Hepatocyte (in vitro differentiated cells): ENCODE measurements at regions not wholly inside any gene's neighbourhood (a gene's known extent, or its start where the extent isn't known, plus 50 kb on each side); places are given as distances from the start of the nearest gene placed in this dataset.

ENCODE experiments used
- DNase-seq: peaks from one replicate; pipeline ENCODE4 v3.0.0-alpha.2; 2016; ENCODE audit warnings: low spot score
- H2AFZ ChIP-seq: fragments of 200-600 bp; sonication (generic); 2 replicates; pipeline ENCODE4 v1.6.0; 2016; ENCODE audit warnings: antibody characterized with exemption, mild to moderate bottlenecking
- H3K27ac ChIP-seq: fragments of 200-600 bp; sonication (generic); 2 replicates; pipeline ENCODE4 v1.5.1; 2016; ENCODE audit warnings: mild to moderate bottlenecking
- H3K27me3 ChIP-seq: fragments of 200-600 bp; sonication (generic); 2 replicates; pipeline ENCODE4 v1.6.1; 2016
- H3K36me3 ChIP-seq: fragments of 200-600 bp; sonication (generic); replicated peaks from 2 replicates; pipeline ENCODE4 v1.5.1; 2016; ENCODE audit warnings: low read depth; ENCODE audit not compliant: insufficient read depth
- H3K4me1 ChIP-seq: fragments of 200-600 bp; sonication (generic); 2 replicates; pipeline ENCODE4 v1.5.1; 2016; ENCODE audit warnings: mild to moderate bottlenecking, moderate library complexity; ENCODE audit not compliant: insufficient read depth
- H3K4me2 ChIP-seq: fragments of 200-600 bp; sonication (generic); 2 replicates; pipeline ENCODE4 v1.6.0; 2016
- H3K4me3 ChIP-seq: fragments of 200-600 bp; sonication (generic); 2 replicates; pipeline ENCODE4 v1.5.1; 2016; ENCODE audit warnings: mild to moderate bottlenecking
- H3K79me2 ChIP-seq: fragments of 200-600 bp; sonication (generic); 2 replicates; pipeline ENCODE4 v1.6.0; 2017; ENCODE audit warnings: mild to moderate bottlenecking
- H3K9me2 ChIP-seq: fragments of 200-600 bp; sonication (generic); replicated peaks from 2 replicates; pipeline ENCODE4 v1.6.0; 2017; ENCODE audit warnings: mild to moderate bottlenecking; ENCODE audit not compliant: insufficient read depth
- H3K9me3 ChIP-seq: fragments of 200-600 bp; sonication (generic); 2 replicates; pipeline ENCODE4 v1.5.1; 2016; ENCODE audit warnings: low read depth, mild to moderate bottlenecking
- H4K20me1 ChIP-seq: fragments of 200-600 bp; sonication (generic); 2 replicates; pipeline ENCODE4 v1.6.0; 2016; ENCODE audit warnings: mild to moderate bottlenecking; ENCODE audit not compliant: insufficient read depth, poor library complexity, severe bottlenecking
- EZH2 ChIP-seq: fragments of 200-600 bp; sonication (generic); IDR thresholded peaks from 2 replicates; pipeline ENCODE4 v1.6.1; 2016; ENCODE audit warnings: antibody characterized with exemption, mild to moderate bottlenecking, borderline replicate concordance
- EZH2phosphoT487 ChIP-seq: fragments of 200-600 bp; sonication (generic); IDR thresholded peaks from one replicate; pipeline ENCODE4 v1.6.1; 2018; ENCODE audit warnings: antibody characterized with exemption, mild to moderate bottlenecking, low read depth, moderate library complexity; ENCODE audit not compliant: unreplicated experiment, severe bottlenecking
- WGBS: methylation state at CpG from one replicate; pipeline ENCODE4 v1.1.6; 2016; ENCODE audit warnings: low lambda C conversion rate; ENCODE audit errors: missing lambda C conversion rate; 5-methylcytosine and 5-hydroxymethylcytosine counted together
- TF ChIP-seq, protein P1 (sequence below): fragments of 200-600 bp; sonication (generic); IDR thresholded peaks from 2 replicates; pipeline ENCODE4 v1.5.1; 2016; ENCODE audit warnings: antibody characterized with exemption, mild to moderate bottlenecking; ENCODE audit not compliant: poor library complexity

DNA sequence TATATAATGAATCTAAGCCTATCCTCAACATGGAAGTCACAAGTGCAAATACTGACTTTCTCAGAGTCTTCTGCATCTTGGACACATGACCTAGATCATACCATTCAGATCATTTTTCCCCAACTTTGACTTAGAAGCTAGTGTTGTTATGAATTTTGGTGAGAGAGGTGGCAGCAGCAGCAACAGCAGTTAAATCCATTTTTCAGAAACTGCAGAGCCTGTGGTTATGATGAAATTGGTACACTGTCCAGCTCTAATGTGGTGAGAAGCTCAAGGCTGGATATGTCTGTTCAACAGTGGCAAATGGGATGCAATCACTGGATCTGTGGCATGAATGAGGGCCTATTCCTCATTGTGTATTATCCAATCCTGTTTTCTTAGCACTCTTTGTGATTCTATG is 290.1 kb upstream of the SATB1 start:
- Histone ChIP-seq H3K36me3 (no peaks in the 10 kb centered on the region), H3K4me3 (no peak overlapping the region), H3K79me2 (no peaks in the 10 kb centered on the region), H2AFZ (no peak overlapping the region), H3K4me2 (no peak overlapping the region), H4K20me1 (no peaks in the 10 kb centered on the region), H3K9me3 (no peaks in the 10 kb centered on the region), H3K4me1 (no peaks in the 10 kb centered on the region), H3K27me3 (no peaks in the 10 kb centered on the region), H3K9me2 (no peaks in the 10 kb centered on the region), H3K27ac (no peak overlapping the region)
- TF ChIP-seq EZH2phosphoT487 = no peak
- no peak for TF ChIP-seq EZH2
- TF ChIP-seq, protein P1, sequence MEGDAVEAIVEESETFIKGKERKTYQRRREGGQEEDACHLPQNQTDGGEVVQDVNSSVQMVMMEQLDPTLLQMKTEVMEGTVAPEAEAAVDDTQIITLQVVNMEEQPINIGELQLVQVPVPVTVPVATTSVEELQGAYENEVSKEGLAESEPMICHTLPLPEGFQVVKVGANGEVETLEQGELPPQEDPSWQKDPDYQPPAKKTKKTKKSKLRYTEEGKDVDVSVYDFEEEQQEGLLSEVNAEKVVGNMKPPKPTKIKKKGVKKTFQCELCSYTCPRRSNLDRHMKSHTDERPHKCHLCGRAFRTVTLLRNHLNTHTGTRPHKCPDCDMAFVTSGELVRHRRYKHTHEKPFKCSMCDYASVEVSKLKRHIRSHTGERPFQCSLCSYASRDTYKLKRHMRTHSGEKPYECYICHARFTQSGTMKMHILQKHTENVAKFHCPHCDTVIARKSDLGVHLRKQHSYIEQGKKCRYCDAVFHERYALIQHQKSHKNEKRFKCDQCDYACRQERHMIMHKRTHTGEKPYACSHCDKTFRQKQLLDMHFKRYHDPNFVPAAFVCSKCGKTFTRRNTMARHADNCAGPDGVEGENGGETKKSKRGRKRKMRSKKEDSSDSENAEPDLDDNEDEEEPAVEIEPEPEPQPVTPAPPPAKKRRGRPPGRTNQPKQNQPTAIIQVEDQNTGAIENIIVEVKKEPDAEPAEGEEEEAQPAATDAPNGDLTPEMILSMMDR = no peak
- DNase-seq = no peak

GRCh38 chr3:18713577-18713951 is 288.4 kb upstream of the SATB1 start:
- Histone ChIP-seq H3K4me1 (no peaks in the 10 kb centered on the region), H2AFZ (no peak overlapping the region), H3K4me3 (no peak overlapping the region), H3K27me3 (no peaks in the 10 kb centered on the region), H3K9me2 (no peaks in the 10 kb centered on the region), H3K79me2 (no peaks in the 10 kb centered on the region), H3K9me3 (no peaks in the 10 kb centered on the region), H3K4me2 (no peak overlapping the region), H3K27ac (no peak overlapping the region), H4K20me1 (no peaks in the 10 kb centered on the region), H3K36me3 (no peaks in the 10 kb centered on the region)
- 94% methylated on average over 2 of the region's 2 CpGs for WGBS
- no peak for DNase-seq
- TF ChIP-seq EZH2phosphoT487 = no peak
- TF ChIP-seq, protein P1 = no peak
- TF ChIP-seq EZH2 = no peak

GRCh38 chr3:18712713-18713576 is 287.8 kb upstream of the SATB1 start:
- no peak for DNase-seq
- H3K4me2 ChIP-seq = no peak overlapping the region
- no peak for TF ChIP-seq EZH2phosphoT487
- no peak for TF ChIP-seq EZH2
- TF ChIP-seq, protein P1 = no peak
- no peaks in the 10 kb centered on the region for H3K9me2 ChIP-seq
- H3K9me3 ChIP-seq = no peaks in the 10 kb centered on the region
- no peaks in the 10 kb centered on the region for H3K27me3 ChIP-seq
- no peak overlapping the region for H2AFZ ChIP-seq
- WGBS = 90% methylated on average over 6 of the region's 6 CpGs
- no peaks in the 10 kb centered on the region for H3K36me3 ChIP-seq
- H4K20me1 ChIP-seq = no peaks in the 10 kb centered on the region
- H3K27ac ChIP-seq = no peak overlapping the region
- no peaks in the 10 kb centered on the region for H3K4me1 ChIP-seq
- H3K4me3 ChIP-seq = no peak overlapping the region
- no peaks in the 10 kb centered on the region for H3K79me2 ChIP-seq

DNA sequence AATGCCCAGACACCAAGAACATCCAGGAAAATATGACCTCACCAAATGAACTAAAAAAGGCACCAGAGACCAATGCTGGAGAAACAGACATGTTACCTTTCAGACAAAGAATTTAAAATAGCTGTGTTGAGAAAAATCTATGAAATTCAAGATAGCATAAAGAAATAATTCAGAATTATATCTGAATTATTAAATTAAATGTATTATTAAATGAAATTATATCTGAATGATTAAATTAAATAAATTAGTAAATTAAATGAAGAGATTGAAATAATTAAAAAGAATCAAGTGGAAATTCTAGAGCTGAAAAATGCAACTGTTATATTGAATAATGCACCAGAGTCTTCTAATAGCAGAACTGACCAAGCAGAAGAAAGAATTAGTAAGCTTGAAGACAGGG is 279.2 kb upstream of the SATB1 start:
- H3K4me1 ChIP-seq = no peaks in the 10 kb centered on the region
- no peak for DNase-seq
- H3K27ac ChIP-seq = no peak overlapping the region
- H3K79me2 ChIP-seq = no peaks in the 10 kb centered on the region
- no peaks in the 10 kb centered on the region for H3K9me3 ChIP-seq
- H3K9me2 ChIP-seq = no peaks in the 10 kb centered on the region
- H4K20me1 ChIP-seq = no peaks in the 10 kb centered on the region
- no peak for TF ChIP-seq EZH2
- TF ChIP-seq, protein P1 = no peak
- TF ChIP-seq EZH2phosphoT487 = no peak
- H3K27me3 ChIP-seq = no peaks in the 10 kb centered on the region
- no peaks in the 10 kb centered on the region for H3K36me3 ChIP-seq
- H3K4me2 ChIP-seq = no peak overlapping the region
- H3K4me3 ChIP-seq = no peak overlapping the region
- no peak overlapping the region for H2AFZ ChIP-seq
